ENCODE measurements at regions not wholly inside any gene's neighbourhood (a gene's known extent, or its start where the extent isn't known, plus 50 kb on each side); places are given as distances from the start of the nearest gene placed in this dataset.

GRCh38 chr2:104736026-104736425 lies 117.9 kb upstream of the POU3F3 start:
- Histone ChIP-seq H3K4me3 (ENCODE audit: extremely low read depth in 1 of 4, insufficient read depth in 2 of 4, low read depth in 3 of 4, low read length in 4 of 4) (no peak overlapping the region), H3K79me1 (ENCODE audit: low read depth, low read length) (no peaks in the 10 kb centered on the region), H3K56ac (replicated peaks; ENCODE audit: insufficient read length, low read depth, low read length) (no peak overlapping the region), H3K36me3 (ENCODE audit: control insufficient read depth in 2 of 4, insufficient read depth in 4 of 4, low read length in 3 of 4) (no peaks in the 10 kb centered on the region), H2BK20ac (ENCODE audit: low read length) (no peak overlapping the region), H3K27me3 (replicated peaks in 1 of 4; ENCODE audit: control insufficient read depth in 3 of 4, extremely low read depth in 1 of 4, insufficient read depth in 3 of 4, low read length in 3 of 4) (0 out of 7 replicates have a peak, but pooled peaks cover 0 to 2% (median 0%) of the 10 kb centered on the region in 4 experiments), H2BK120ac (replicated peaks; ENCODE audit: low read depth, low read length) (no peak overlapping the region), H4K8ac (ENCODE audit: extremely low read depth, insufficient read depth, low read length) (peak overlapping the region; percentile 78; the same call in 1 of the 2 replicates), H4K20me1 (replicated peaks in 1 of 2; ENCODE audit: control insufficient read depth in 1 of 2, insufficient read depth in 2 of 2, low read length in 2 of 2) (no peaks in the 10 kb centered on the region), H2BK5ac (ENCODE audit: low read depth, low read length) (no peak overlapping the region), H4K91ac (replicated peaks; ENCODE audit: insufficient read length, low read length) (no peak overlapping the region), H3K27ac (ENCODE audit: low read depth, low read length) (no peak overlapping the region), H3K23me2 (ENCODE audit: low read depth, low read length) (no peaks in the 10 kb centered on the region), H3K9ac (replicated peaks in 1 of 4; ENCODE audit: extremely low read depth in 1 of 4, low read depth in 3 of 4, low read length in 3 of 4) (no peak overlapping the region), H3K9me3 (ENCODE audit: insufficient read depth in 2 of 2, low read depth in 1 of 2, low read length in 1 of 2) (no peaks in the 10 kb centered on the region; a peak in 1 of 4 replicates), H3K4me1 (replicated peaks in 1 of 4; ENCODE audit: control insufficient read depth in 3 of 4, insufficient read depth in 4 of 4, low read length in 3 of 4) (no peaks in the 10 kb centered on the region), H2BK12ac (ENCODE audit: low read depth, low read length) (no peak overlapping the region), H3K18ac (ENCODE audit: extremely low read depth, low read length) (no peak overlapping the region), H3K79me2 (ENCODE audit: control insufficient read depth in 1 of 2, insufficient read depth in 2 of 2, low read length in 2 of 2) (no peaks in the 10 kb centered on the region), H2AFZ (ENCODE audit: low read length) (0 out of 2 replicates have a peak overlapping the region, but pooled peaks have one; percentile 22), H3K14ac (ENCODE audit: insufficient read length) (no peak overlapping the region), H2AK5ac (ENCODE audit: low read depth, low read length) (no peak overlapping the region), H3K23ac (ENCODE audit: insufficient read length) (no peak overlapping the region), H3K4me2 (ENCODE audit: insufficient read depth in 1 of 2, low read depth in 2 of 2, low read length in 2 of 2) (no peak overlapping the region), H3K4ac (replicated peaks; ENCODE audit: insufficient read length, low read depth, low read length) (no peak overlapping the region), H4K5ac (ENCODE audit: insufficient read length, low read depth, low read length) (no peak overlapping the region), H2BK15ac (ENCODE audit: low read length) (no peak overlapping the region; the same call in 1 of the 2 replicates)
- DNase-seq (ENCODE audit: low read depth in 1 of 2, low spot score in 2 of 2) (no peak), FAIRE-seq (no peak)
- CTCF ChIA-PET (ENCODE audit: partially characterized antibody) = no interaction called here
- WGBS, 2 experiments (ENCODE audit: extremely low coverage in 1 of 2, insufficient coverage in 1 of 2, insufficient read length in 1 of 2, insufficient replicate concordance in 2 of 2, low coverage in 1 of 2, low lambda C conversion rate in 2 of 2, missing lambda C conversion rate in 1 of 2) = 94% methylated on average over 7 of the region's 7 CpGs; no CpG with 5 or more reads in 1 of the 2 experiments
- POLR2A ChIA-PET (ENCODE audit: partially characterized antibody) = no interaction called here
- TF ChIP-seq POLR2AphosphoS5 (IDR thresholded peaks at IDR 0.05; ENCODE audit: low read depth, low read length) (no peak), PHF8 (conservative IDR thresholded peaks at IDR 0.05; ENCODE audit: low read depth, low read length) (no peak), CEBPB (IDR thresholded peaks at IDR 0.05; ENCODE audit: low read depth, low read length) (no peak), SUZ12 (IDR thresholded peaks at IDR 0.05; ENCODE audit: low read length) (no peak), CBX8 (IDR thresholded peaks at IDR 0.05; ENCODE audit: borderline replicate concordance, low read depth, low read length) (no peak), TAF1 (IDR thresholded peaks at IDR 0.05; ENCODE audit: low read depth, low read length) (no peak), NRF1 (IDR thresholded peaks at IDR 0.05; ENCODE audit: low read depth, low read length) (no peak), ZNF274 (IDR thresholded peaks at IDR 0.05; ENCODE audit: borderline replicate concordance, extremely low read depth, low read length) (no peak), SIX5 (IDR thresholded peaks at IDR 0.05; ENCODE audit: low read depth, low read length) (no peak), FOSL1 (IDR thresholded peaks at IDR 0.05; ENCODE audit: insufficient read depth, low read depth, low read length) (no peak)

Data from H1 (cell line).